GM12878 (cell line): ENCODE measurements at regions not wholly inside any gene's neighbourhood (a gene's known extent, or its start where the extent isn't known, plus 50 kb on each side); places are given as distances from the start of the nearest gene placed in this dataset.

ENCODE experiments used
- CHD2 ChIP-seq: IDR thresholded peaks from 2 replicates; pipeline ENCODE4 v1.6.1; 2011; ENCODE audit warnings: low read depth, low read length, improper control_type of control experiment, borderline replicate concordance
- EP300 ChIP-seq, 2 experiments: fragments of 150-350 bp in 1 of 2; IDR thresholded peaks; 2 replicates each; pipeline ENCODE4 v1.6.1; 2011 to 2012; ENCODE audit warnings: low read depth in 2 of 2, low read length in 2 of 2, borderline replicate concordance in 1 of 2, improper control_type of control experiment in 1 of 2, inconsistent platforms in 1 of 2; ENCODE audit not compliant: control insufficient read depth in 1 of 2
- HDGF ChIP-seq: fragments of 450-650 bp; IDR thresholded peaks from 2 replicates; pipeline ENCODE4 v1.6.1; 2016; ENCODE audit warnings: antibody characterized with exemption
- NRF1 ChIP-seq: conservative IDR thresholded peaks from 2 replicates; pipeline ENCODE4 v1.6.1; 2011; ENCODE audit warnings: mild to moderate bottlenecking, low read depth, low read length, improper control_type of control experiment
- POLR2AphosphoS5 ChIP-seq: IDR thresholded peaks from 2 replicates; pipeline ENCODE4 v1.6.1; 2011; ENCODE audit warnings: mild to moderate bottlenecking, low read length, inconsistent platforms
- RAD21 ChIP-seq: IDR thresholded peaks from 2 replicates; pipeline ENCODE4 v1.6.1; 2011; ENCODE audit warnings: mild to moderate bottlenecking, low read depth, low read length, moderate library complexity; ENCODE audit not compliant: insufficient read depth
- SIN3A ChIP-seq: IDR thresholded peaks from 2 replicates; pipeline ENCODE4 v1.6.1; 2012; ENCODE audit warnings: low read depth, low read length, improper control_type of control experiment
- SUPT20H ChIP-seq: IDR thresholded peaks from 2 replicates; pipeline ENCODE4 v1.6.1; 2011; ENCODE audit warnings: low read depth, mild to moderate bottlenecking, low read length, moderate library complexity, borderline replicate concordance; ENCODE audit not compliant: control insufficient read depth
- TCF3 ChIP-seq: IDR thresholded peaks from 2 replicates; pipeline ENCODE4 v1.6.1; 2012; ENCODE audit warnings: low read depth, mild to moderate bottlenecking, low read length, borderline replicate concordance; ENCODE audit not compliant: insufficient read depth
- ZNF274 ChIP-seq: IDR thresholded peaks from one replicate; pipeline ENCODE4 v1.8.0; 2011; ENCODE audit not compliant: insufficient read length, insufficient read depth
- TF ChIP-seq, protein P1 (sequence below), 3 experiments: IDR thresholded peaks in 2 of 3; conservative IDR thresholded peaks in 1 of 3; 2 replicates each; pipeline ENCODE4 v1.5.1; 2011; ENCODE audit warnings: low read depth in 3 of 3, low read length in 3 of 3, mild to moderate bottlenecking in 3 of 3, control low read depth in 2 of 3, moderate library complexity in 2 of 3, inconsistent platforms in 1 of 3, mixed read lengths in 1 of 3; ENCODE audit not compliant: control insufficient read depth in 2 of 3, insufficient read depth in 1 of 3; ENCODE audit errors: extremely low read depth in 1 of 3
- TF ChIP-seq, protein P2 (sequence below): IDR thresholded peaks from 2 replicates; pipeline ENCODE4 v1.6.1; 2011; ENCODE audit warnings: borderline replicate concordance, low read depth, mild to moderate bottlenecking, moderate library complexity, mixed read lengths, low read length; ENCODE audit not compliant: insufficient read depth; ENCODE audit errors: extremely low read length

DNA sequence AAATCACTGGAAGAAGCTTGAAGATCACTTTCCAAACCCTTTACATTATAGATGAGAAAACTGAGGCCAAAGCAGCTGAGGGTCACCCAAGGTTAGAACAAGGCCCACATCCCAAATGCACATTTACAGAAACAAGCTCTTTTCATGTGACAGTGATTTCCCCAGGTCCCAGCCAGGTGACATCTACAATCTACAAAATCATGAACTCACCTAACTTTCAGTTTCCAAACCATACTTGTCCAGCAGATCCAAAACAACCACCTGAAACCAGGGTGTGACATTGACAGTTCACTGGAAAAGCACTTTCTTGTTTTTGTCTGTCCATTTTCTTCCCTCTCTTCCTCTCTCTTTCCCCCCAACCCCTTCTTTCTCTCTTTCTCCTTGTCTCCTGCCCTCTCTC, 132.2 kb upstream of the PRICKLE2 start:
- TF ChIP-seq NRF1 (no peak), SUPT20H (no peak), RAD21 (no peak), HDGF (no peak), SIN3A (no peak), ZNF274 (no peak), CHD2 (no peak), EP300 (IDR thresholded peaks at IDR 0.05; ENCODE audit: borderline replicate concordance in 1 of 2, control insufficient read depth in 1 of 2, low read depth in 2 of 2, low read length in 2 of 2) (no peak), TCF3 (no peak), POLR2AphosphoS5 (no peak)
- TF ChIP-seq, protein P1, sequence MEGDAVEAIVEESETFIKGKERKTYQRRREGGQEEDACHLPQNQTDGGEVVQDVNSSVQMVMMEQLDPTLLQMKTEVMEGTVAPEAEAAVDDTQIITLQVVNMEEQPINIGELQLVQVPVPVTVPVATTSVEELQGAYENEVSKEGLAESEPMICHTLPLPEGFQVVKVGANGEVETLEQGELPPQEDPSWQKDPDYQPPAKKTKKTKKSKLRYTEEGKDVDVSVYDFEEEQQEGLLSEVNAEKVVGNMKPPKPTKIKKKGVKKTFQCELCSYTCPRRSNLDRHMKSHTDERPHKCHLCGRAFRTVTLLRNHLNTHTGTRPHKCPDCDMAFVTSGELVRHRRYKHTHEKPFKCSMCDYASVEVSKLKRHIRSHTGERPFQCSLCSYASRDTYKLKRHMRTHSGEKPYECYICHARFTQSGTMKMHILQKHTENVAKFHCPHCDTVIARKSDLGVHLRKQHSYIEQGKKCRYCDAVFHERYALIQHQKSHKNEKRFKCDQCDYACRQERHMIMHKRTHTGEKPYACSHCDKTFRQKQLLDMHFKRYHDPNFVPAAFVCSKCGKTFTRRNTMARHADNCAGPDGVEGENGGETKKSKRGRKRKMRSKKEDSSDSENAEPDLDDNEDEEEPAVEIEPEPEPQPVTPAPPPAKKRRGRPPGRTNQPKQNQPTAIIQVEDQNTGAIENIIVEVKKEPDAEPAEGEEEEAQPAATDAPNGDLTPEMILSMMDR (IDR thresholded peaks at IDR 0.05 in 2 of 3, conservative IDR thresholded peaks at IDR 0.05 in 1 of 3; ENCODE audit: control insufficient read depth in 2 of 3, extremely low read depth in 1 of 3, insufficient read depth in 1 of 3, low read depth in 3 of 3, low read length in 3 of 3): no peak
- TF ChIP-seq, protein P2, sequence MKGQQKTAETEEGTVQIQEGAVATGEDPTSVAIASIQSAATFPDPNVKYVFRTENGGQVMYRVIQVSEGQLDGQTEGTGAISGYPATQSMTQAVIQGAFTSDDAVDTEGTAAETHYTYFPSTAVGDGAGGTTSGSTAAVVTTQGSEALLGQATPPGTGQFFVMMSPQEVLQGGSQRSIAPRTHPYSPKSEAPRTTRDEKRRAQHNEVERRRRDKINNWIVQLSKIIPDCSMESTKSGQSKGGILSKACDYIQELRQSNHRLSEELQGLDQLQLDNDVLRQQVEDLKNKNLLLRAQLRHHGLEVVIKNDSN: no peak
